GM12892 (cell line): ENCODE measurements at regions not wholly inside any gene's neighbourhood (a gene's known extent, or its start where the extent isn't known, plus 50 kb on each side); places are given as distances from the start of the nearest gene placed in this dataset.

Source experiments
- POLR2A ChIP-seq: IDR thresholded peaks from 2 replicates; pipeline ENCODE4 v1.6.1; 2011; ENCODE audit warnings: low read depth, low read length, control low read depth
- POLR2AphosphoS5 ChIP-seq: IDR thresholded peaks from 2 replicates; pipeline ENCODE4 v1.6.1; 2011; ENCODE audit warnings: low read depth, low read length, control low read depth
- TAF1 ChIP-seq: IDR thresholded peaks from 2 replicates; pipeline ENCODE4 v1.6.1; 2011; ENCODE audit warnings: low read depth, mild to moderate bottlenecking, control low read depth, low read length, borderline replicate concordance

DNA sequence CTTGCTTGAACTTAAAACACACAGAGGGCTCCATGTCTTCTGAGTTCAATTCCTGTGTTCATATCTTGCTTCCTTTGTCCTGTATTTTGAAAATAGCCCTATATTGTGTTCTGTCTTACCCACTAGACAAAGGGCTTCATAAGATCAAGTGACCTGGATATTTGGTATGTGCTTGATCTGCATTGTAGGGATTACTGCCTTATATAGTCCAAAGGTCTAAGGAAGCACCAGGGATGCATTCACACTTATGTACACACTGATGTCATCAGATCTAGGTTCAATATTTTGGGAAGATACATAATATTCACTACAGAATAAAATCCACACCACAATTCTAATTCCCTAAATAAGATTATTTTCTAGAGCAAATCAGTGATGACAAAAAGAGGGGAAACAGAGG, 278.0 kb upstream of the KYNU start:
- TF ChIP-seq POLR2A (no peak), POLR2AphosphoS5 (no peak), TAF1 (no peak)
